ENCODE measurements at regions not wholly inside any gene's neighbourhood (a gene's known extent, or its start where the extent isn't known, plus 50 kb on each side); places are given as distances from the start of the nearest gene placed in this dataset.

DNA sequence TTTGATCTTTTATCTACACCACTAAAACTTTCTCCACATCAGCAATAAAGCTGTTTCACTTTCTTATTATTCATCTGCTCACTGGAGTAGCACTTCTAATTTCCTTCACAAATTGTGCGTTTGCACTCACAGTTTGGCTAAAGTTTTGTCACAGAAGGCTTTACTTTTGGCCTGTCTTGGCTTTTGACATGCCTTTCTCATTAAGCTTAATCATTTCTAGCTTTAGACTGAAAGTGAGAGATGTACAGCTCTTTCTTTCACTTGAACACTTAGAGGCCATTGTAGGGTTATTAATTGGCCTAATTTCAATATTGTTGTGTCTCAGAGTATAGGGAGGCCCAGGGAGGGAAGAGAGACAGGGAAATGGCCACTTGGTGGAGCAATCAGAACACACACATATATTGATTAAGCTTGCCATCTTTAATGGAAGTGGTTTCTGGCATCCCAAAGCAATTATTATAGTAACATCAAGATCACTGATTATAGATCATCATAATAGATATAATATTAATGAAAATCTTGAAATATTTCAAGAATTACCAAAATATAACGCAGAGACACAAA is 512.5 kb downstream of the ETV1 start:
- H3K4me3 ChIP-seq = no peak overlapping the region
- H3K27me3 ChIP-seq (replicated peaks in 1 of 2; ENCODE audit: control insufficient read depth in 2 of 2, insufficient read depth in 2 of 2, low read length in 1 of 2) = no peaks in the 10 kb centered on the region
- ChIA-PET POLR2A (no interaction called here), RAD21 (ENCODE audit: unreplicated experiment) (no interaction called here), SMC1A (ENCODE audit: uncharacterized antibody, unreplicated experiment) (interaction anchor here (0.6 kb wide), 1 partner anchor 49 kb away, joined by 3 read pairs; no protein-coding TSS in a partner anchor), CTCF (interaction anchor here (1.2 kb wide), 1 partner anchor 266 kb away, joined by 4 read pairs; no protein-coding TSS in a partner anchor)
- intact Hi-C loops (cut with micrococcal nuclease; ENCODE audit: unreplicated experiment) = no loop called here
- H3K79me2 ChIP-seq (ENCODE audit: control insufficient read depth, insufficient read depth, low read length) = no peaks in the 10 kb centered on the region
- H2AFZ ChIP-seq (ENCODE audit: control insufficient read depth, low read depth, low read length) = no peak overlapping the region
- H3K9me3 ChIP-seq (replicated peaks; ENCODE audit: control insufficient read depth, insufficient read depth, low read length) = no peaks in the 10 kb centered on the region
- no peaks in the 10 kb centered on the region for H3K36me3 ChIP-seq (ENCODE audit: control insufficient read depth in 2 of 2, insufficient read depth in 2 of 2, low read length in 1 of 2)
- no peak overlapping the region for H3K9ac ChIP-seq (ENCODE audit: control insufficient read depth, insufficient read depth, low read length)
- H3K4me1 ChIP-seq (ENCODE audit: control insufficient read depth, insufficient read depth, low read length) = no peaks in the 10 kb centered on the region
- in situ Hi-C loops (cut with MboI) = no loop called here
- no peak overlapping the region for H3K27ac ChIP-seq (ENCODE audit: control insufficient read depth, insufficient read depth)
- no peak; the same call in none of the 3 replicates for ATAC-seq
- DNase-seq (ENCODE audit: low read depth, low spot score) = no peak
- no peaks in the 10 kb centered on the region for H4K20me1 ChIP-seq (ENCODE audit: control insufficient read depth, insufficient read depth)
- H3K4me2 ChIP-seq (ENCODE audit: control insufficient read depth, insufficient read depth) = no peak overlapping the region
- WGBS (ENCODE audit: insufficient coverage, insufficient replicate concordance, low lambda C conversion rate, missing lambda C conversion rate) = 0% methylated on average over 2 of the region's 2 CpGs
- TF ChIP-seq, protein P1, sequence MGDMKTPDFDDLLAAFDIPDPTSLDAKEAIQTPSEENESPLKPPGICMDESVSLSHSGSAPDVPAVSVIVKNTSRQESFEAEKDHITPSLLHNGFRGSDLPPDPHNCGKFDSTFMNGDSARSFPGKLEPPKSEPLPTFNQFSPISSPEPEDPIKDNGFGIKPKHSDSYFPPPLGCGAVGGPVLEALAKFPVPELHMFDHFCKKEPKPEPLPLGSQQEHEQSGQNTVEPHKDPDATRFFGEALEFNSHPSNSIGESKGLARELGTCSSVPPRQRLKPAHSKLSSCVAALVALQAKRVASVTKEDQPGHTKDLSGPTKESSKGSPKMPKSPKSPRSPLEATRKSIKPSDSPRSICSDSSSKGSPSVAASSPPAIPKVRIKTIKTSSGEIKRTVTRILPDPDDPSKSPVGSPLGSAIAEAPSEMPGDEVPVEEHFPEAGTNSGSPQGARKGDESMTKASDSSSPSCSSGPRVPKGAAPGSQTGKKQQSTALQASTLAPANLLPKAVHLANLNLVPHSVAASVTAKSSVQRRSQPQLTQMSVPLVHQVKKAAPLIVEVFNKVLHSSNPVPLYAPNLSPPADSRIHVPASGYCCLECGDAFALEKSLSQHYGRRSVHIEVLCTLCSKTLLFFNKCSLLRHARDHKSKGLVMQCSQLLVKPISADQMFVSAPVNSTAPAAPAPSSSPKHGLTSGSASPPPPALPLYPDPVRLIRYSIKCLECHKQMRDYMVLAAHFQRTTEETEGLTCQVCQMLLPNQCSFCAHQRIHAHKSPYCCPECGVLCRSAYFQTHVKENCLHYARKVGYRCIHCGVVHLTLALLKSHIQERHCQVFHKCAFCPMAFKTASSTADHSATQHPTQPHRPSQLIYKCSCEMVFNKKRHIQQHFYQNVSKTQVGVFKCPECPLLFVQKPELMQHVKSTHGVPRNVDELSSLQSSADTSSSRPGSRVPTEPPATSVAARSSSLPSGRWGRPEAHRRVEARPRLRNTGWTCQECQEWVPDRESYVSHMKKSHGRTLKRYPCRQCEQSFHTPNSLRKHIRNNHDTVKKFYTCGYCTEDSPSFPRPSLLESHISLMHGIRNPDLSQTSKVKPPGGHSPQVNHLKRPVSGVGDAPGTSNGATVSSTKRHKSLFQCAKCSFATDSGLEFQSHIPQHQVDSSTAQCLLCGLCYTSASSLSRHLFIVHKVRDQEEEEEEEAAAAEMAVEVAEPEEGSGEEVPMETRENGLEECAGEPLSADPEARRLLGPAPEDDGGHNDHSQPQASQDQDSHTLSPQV (IDR thresholded peaks at IDR 0.05) = no peak
- TF ChIP-seq ATF7 (IDR thresholded peaks at IDR 0.05; ENCODE audit: low read depth) (no peak), TARDBP (IDR thresholded peaks at IDR 0.05; ENCODE audit: borderline replicate concordance) (no peak), RAD51 (IDR thresholded peaks at IDR 0.05) (no peak), ZSCAN29 (IDR thresholded peaks at IDR 0.05) (no peak), YBX1 (IDR thresholded peaks at IDR 0.05) (no peak), NFIC (IDR thresholded peaks at IDR 0.05; ENCODE audit: low read depth, low read length) (no peak), TCF7 (IDR thresholded peaks at IDR 0.05; ENCODE audit: borderline replicate concordance) (no peak)
- TF ChIP-seq, protein P2, sequence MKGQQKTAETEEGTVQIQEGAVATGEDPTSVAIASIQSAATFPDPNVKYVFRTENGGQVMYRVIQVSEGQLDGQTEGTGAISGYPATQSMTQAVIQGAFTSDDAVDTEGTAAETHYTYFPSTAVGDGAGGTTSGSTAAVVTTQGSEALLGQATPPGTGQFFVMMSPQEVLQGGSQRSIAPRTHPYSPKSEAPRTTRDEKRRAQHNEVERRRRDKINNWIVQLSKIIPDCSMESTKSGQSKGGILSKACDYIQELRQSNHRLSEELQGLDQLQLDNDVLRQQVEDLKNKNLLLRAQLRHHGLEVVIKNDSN (IDR thresholded peaks at IDR 0.05; ENCODE audit: borderline replicate concordance, extremely low read length, insufficient read depth, low read depth, low read length) = no peak
- TF ChIP-seq, protein P3, sequence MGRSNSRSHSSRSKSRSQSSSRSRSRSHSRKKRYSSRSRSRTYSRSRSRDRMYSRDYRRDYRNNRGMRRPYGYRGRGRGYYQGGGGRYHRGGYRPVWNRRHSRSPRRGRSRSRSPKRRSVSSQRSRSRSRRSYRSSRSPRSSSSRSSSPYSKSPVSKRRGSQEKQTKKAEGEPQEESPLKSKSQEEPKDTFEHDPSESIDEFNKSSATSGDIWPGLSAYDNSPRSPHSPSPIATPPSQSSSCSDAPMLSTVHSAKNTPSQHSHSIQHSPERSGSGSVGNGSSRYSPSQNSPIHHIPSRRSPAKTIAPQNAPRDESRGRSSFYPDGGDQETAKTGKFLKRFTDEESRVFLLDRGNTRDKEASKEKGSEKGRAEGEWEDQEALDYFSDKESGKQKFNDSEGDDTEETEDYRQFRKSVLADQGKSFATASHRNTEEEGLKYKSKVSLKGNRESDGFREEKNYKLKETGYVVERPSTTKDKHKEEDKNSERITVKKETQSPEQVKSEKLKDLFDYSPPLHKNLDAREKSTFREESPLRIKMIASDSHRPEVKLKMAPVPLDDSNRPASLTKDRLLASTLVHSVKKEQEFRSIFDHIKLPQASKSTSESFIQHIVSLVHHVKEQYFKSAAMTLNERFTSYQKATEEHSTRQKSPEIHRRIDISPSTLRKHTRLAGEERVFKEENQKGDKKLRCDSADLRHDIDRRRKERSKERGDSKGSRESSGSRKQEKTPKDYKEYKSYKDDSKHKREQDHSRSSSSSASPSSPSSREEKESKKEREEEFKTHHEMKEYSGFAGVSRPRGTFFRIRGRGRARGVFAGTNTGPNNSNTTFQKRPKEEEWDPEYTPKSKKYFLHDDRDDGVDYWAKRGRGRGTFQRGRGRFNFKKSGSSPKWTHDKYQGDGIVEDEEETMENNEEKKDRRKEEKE (IDR thresholded peaks at IDR 0.05) = no peak
- TF ChIP-seq, protein P4, sequence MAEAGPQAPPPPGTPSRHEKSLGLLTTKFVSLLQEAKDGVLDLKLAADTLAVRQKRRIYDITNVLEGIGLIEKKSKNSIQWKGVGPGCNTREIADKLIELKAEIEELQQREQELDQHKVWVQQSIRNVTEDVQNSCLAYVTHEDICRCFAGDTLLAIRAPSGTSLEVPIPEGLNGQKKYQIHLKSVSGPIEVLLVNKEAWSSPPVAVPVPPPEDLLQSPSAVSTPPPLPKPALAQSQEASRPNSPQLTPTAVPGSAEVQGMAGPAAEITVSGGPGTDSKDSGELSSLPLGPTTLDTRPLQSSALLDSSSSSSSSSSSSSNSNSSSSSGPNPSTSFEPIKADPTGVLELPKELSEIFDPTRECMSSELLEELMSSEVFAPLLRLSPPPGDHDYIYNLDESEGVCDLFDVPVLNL (IDR thresholded peaks at IDR 0.05; ENCODE audit: low read depth, low read length) = no peak
- TF ChIP-seq, protein P5, sequence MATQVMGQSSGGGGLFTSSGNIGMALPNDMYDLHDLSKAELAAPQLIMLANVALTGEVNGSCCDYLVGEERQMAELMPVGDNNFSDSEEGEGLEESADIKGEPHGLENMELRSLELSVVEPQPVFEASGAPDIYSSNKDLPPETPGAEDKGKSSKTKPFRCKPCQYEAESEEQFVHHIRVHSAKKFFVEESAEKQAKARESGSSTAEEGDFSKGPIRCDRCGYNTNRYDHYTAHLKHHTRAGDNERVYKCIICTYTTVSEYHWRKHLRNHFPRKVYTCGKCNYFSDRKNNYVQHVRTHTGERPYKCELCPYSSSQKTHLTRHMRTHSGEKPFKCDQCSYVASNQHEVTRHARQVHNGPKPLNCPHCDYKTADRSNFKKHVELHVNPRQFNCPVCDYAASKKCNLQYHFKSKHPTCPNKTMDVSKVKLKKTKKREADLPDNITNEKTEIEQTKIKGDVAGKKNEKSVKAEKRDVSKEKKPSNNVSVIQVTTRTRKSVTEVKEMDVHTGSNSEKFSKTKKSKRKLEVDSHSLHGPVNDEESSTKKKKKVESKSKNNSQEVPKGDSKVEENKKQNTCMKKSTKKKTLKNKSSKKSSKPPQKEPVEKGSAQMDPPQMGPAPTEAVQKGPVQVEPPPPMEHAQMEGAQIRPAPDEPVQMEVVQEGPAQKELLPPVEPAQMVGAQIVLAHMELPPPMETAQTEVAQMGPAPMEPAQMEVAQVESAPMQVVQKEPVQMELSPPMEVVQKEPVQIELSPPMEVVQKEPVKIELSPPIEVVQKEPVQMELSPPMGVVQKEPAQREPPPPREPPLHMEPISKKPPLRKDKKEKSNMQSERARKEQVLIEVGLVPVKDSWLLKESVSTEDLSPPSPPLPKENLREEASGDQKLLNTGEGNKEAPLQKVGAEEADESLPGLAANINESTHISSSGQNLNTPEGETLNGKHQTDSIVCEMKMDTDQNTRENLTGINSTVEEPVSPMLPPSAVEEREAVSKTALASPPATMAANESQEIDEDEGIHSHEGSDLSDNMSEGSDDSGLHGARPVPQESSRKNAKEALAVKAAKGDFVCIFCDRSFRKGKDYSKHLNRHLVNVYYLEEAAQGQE (IDR thresholded peaks at IDR 0.05; ENCODE audit: low read depth, low read length) = no peak
- no TSS peak for BruUV-seq (replicated peaks)
- no peak for FAIRE-seq

Measured in GM12878 (cell line).